HG03521 (cell line): ENCODE measurements at regions not wholly inside any gene's neighbourhood (a gene's known extent, or its start where the extent isn't known, plus 50 kb on each side); places are given as distances from the start of the nearest gene placed in this dataset.
"Not testable (repeated sequence)": the region's sequence is repeated elsewhere in the genome, so short reads cannot be mapped to it uniquely, and the experiment has no call there.

Source experiments
- ATAC-seq: cut with Tn5 transposase; IDR thresholded peaks from one replicate; pipeline ENCODE4 v1.9.1; 2021; ENCODE audit warnings: mild to moderate bottlenecking, moderate library complexity; ENCODE audit not compliant: unreplicated experiment

GRCh38 chr15:46088486-46089445, 453.9 kb downstream of the SQOR start:
- no peak for ATAC-seq

- ATAC-seq: no peak
Measured at GRCh38 chr15:46089467-46089935, 454.7 kb downstream of the SQOR start.

DNA sequence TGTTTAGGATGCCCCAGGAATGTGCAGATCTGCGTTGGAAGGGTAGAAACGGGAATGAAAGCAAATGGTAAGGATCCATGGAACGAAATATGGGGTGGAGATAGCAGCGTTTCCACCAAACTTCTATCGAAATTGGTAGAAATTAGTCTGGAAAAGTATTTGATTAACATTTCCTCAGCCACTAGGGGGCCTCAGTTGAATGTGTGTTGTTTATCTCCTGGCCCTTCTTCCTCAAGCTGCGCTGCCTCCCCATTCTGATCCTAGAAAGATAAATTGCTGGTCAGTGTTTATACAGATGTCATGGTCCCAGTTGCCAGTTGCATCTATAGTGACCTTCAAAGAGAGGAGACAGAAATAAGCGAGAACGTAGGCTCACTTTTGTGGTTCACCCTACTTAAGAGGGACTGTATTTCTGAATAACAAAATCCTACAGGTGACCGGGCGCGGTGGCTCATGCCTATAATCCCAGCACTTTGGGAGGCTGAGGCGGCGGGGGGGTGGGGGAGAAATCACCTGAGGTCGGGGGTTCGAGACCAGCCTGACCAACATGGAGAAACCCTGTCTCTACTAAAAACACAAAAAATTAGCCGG, 457.1 kb downstream of the SQOR start:
- no peak for ATAC-seq

GRCh38 chr15:46098006-46098405, 463.2 kb downstream of the SQOR start:
- not testable (repeated sequence) for ATAC-seq

DNA sequence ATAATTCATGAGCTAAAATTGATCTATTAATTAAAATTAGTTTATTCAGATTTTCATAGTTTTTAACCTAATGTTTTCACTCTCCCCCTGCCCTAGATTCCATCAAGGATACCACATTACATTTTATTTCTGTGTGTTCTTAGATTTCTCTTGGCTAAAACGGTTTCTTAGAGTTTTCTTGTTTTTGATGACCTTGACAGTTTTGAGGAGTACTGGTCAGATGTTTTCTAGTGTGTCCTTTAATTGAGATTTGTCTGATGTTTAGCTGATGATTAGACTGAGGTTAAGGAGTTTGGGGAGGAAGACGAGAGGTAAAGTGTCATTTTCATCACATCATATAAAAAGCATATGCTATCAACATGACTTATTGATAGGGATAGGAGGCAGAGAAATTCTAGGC, 475.9 kb downstream of the SQOR start:
- ATAC-seq: no peak

GRCh38 chr15:46111730-46112129, 476.9 kb downstream of the SQOR start:
- no peak for ATAC-seq

DNA sequence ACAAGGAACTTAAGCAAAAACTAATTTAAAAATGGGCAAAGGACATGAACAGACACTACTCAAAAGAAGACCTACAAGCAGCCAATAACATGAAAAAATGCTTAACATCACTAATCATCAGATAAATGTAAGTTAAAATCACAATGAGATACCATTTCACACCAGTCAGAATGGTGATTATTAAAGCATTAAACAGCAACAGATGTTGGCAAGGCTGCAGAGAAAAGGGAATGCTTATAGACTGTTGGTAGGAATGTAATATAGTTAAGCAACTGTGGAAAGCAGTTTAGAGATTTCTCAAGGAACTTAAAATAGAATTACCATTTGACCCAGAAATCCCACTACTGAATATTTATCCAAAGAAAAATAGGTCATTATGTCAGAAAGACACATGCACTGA, 482.2 kb downstream of the SQOR start:
- ATAC-seq: no peak

DNA sequence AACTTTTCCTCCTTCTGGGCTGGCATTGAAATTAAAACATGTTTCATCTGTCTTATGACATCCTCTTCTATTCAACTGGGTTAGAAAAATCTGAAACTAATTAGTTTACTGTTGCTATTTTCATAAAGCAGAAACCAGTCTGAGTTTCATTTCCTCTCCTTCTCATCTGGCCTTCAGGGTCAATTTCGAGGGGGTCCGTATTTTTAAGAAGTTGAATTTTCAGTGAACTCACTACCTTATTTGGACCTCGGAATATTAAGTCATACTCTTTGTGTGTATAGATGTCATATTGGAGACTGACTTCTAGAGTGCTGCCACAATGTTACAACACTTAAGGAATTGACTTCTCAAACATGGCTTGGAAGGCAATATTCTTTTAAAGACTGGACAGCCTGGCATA, 485.9 kb downstream of the SQOR start:
- no peak for ATAC-seq

GRCh38 chr15:46121441-46121840, 486.6 kb downstream of the SQOR start:
- no peak for ATAC-seq

DNA sequence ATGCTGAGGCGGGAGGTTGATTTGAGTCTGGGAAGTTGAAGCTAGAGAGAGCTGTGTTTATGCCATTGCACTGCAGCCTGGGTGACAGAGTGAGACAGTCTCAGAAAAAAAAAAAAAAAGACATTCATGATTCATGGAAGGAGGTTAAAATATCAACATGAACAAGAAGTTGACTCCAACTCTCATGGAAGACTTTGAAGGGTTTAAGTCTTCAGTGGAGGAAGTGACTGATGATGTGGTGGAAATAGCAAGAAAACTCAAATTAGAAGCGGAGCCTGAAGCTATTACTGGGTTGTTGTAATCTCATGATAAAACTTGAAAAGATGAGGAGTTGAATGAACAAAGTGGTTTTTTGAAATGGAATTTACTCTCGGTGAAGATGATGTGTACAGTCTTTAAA, 491.8 kb downstream of the SQOR start:
- ATAC-seq: no peak

DNA sequence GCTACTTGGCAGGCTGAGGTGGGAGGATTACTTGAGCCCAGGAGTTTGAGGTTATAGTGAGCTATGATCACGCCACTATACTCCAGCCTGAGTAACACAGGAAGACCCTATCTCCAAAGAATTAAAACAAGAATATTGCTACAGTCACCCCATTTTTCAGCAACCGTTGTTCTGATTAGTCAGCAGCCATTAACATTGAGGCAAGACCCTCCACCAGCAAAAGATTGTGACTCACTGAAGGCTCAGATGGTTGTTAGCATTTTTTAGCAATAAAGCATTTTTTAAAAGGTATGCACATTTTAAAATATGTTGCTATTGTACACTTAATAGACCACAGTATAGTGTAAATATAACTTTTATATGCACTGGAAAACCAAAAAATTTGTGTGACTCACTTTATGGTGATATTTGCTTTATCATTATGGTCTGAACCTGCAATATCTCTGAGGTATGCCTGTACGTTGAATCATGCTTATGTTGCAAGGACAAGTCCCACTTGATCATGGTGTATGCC, 492.6 kb downstream of the SQOR start:
- no peak for ATAC-seq

DNA sequence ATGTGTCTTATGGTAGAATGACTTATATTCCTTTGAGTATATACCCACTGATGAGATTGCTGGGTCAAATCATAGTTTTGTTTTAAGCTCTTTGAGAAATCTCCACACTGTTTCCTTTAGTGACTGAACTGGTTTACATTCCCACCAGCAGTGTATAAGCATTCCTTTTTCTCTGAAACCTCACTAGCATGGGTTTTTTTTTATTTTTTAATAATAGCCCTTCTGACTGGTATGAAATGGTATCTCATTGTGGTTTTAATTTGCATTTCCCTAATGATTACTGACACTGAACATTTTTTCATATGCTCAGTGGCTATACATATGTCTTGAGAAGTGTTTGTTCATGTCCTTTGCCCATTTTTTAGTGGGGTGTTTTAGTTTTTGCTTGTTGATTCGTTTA, 494.3 kb downstream of the SQOR start:
- ATAC-seq: no peak

GRCh38 chr15:46131876-46132275, 497.0 kb downstream of the SQOR start:
- ATAC-seq: no peak

GRCh38 chr15:46137443-46137842, 502.6 kb downstream of the SQOR start:
- no peak for ATAC-seq

DNA sequence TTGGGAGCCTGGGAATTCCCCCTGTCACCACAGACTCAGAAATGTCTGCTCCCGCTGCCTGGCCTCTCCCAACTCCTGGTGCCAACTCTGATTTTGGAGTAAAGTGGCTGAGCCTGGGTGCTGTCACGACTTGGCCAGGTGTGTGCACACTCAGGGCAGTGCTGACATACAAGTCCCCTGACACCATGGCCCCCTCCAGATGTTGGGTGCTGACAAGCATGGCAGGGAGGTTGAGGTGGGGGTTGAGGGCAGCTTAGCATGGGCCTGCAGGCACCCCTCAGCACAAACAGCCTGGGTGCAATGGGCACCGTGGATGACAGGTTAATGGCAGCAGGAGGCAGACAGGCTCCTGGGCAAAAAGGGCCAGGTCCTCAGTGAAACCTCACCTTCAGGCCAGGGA, 511.2 kb downstream of the SQOR start:
- ATAC-seq: no peak

DNA sequence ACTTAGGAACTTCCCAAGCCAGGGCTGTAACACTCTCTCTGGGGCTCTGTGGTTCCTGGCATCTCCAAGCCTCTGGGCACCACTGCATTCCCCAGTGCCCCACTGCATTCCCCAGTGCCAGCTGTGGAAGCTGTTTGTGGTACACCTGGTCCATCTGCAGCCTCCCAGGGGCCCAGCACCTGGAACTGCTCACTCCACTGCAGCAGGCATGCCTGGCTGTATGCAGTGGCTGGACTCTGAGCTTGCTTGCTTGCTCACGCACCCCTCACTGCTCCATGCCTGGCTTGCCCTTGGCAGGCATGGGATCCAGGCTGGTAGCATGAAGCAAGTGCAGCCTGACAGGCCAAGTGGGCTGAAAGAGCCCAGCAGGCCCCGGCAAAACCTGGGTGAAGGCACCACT, 512.1 kb downstream of the SQOR start:
- no peak for ATAC-seq

- no peak for ATAC-seq
Measured at GRCh38 chr15:46151786-46152185, 517.0 kb downstream of the SQOR start.

GRCh38 chr15:46166750-46167149, 531.9 kb downstream of the SQOR start:
- no peak for ATAC-seq

GRCh38 chr15:46170326-46170725, 535.5 kb downstream of the SQOR start:
- ATAC-seq: no peak

DNA sequence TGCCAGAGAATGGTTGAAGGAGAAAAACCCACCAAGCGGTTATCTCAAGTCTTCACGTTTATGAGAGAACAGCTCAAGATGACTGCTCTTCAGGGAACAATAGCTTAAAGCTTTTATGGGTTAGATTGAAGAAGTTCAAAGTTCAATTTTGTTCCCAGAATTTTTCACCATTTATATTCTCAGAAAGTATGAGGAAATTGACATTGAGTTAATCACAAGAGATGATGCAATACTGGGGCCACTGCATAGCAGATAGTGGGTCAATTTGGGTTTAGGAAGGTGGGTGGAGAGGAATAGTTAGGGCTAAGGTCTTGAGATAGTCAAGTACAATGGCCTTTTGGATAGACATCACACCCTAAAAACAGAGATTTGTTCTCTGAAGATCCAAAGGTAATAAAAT, 539.3 kb downstream of the SQOR start:
- ATAC-seq: no peak

- no peak for ATAC-seq
Measured at GRCh38 chr15:46177219-46177618, 542.4 kb downstream of the SQOR start.

DNA sequence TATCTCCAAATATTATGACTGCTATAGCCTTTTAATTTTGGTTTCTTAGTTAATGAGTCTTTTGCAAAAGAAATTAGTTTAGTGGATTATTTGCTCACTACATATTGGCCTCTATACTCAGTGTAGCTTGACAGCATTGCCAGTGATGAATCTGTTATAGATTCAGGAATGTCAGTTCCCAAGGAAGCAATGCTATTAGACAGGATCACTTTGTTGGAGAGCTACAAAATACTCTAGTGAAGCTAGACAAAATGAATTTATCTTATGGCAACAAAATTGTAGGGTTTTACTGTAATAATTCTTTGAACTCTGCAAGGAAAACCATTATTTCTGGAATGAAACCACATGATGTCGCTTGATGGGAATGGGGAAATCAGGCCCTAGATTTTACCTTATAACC, 543.3 kb downstream of the SQOR start:
- no peak for ATAC-seq
